Keratinocyte (primary cell): ENCODE measurements at regions not wholly inside any gene's neighbourhood (a gene's known extent, or its start where the extent isn't known, plus 50 kb on each side); places are given as distances from the start of the nearest gene placed in this dataset.

Experiments
- EZH2 ChIP-seq: IDR thresholded peaks from one replicate; pipeline ENCODE4 v1.6.1; 2012; ENCODE audit warnings: inconsistent platforms, mild to moderate bottlenecking, low read length, moderate library complexity
- TF ChIP-seq, protein P1 (sequence below), 3 experiments: IDR thresholded peaks in 1 of 3; conservative IDR thresholded peaks in 1 of 3; optimal IDR thresholded peaks in 1 of 3; 2 replicates in 2 of 3; 3 replicates in 1 of 3; pipeline versions ENCODE3 to v1.5.1; 2011; ENCODE audit warnings: low read length in 3 of 3, mild to moderate bottlenecking in 3 of 3, moderate library complexity in 2 of 3, control low read depth in 1 of 3, inconsistent platforms in 1 of 3; ENCODE audit not compliant: insufficient read depth in 2 of 3; ENCODE audit errors: extremely low read depth in 1 of 3

DNA sequence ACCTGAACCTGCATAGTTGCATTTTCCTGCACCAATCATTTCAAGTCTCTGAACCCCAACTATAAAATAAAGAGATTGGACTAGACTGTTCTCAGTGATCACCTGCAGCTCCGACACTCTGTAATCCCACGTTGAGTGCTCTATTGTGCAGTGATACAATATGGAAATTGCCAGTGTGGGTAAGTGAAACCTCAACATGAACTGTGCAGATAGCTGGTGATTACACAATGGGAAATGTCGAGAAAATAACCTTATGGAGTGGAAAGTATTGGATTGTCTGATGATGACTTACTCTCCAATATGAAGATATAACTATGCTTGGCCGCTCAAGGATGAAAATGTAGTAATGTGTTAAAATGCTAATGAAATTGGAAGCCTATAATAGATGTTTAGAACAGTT lies 293.1 kb upstream of the BRINP1 start:
- TF ChIP-seq, protein P1, sequence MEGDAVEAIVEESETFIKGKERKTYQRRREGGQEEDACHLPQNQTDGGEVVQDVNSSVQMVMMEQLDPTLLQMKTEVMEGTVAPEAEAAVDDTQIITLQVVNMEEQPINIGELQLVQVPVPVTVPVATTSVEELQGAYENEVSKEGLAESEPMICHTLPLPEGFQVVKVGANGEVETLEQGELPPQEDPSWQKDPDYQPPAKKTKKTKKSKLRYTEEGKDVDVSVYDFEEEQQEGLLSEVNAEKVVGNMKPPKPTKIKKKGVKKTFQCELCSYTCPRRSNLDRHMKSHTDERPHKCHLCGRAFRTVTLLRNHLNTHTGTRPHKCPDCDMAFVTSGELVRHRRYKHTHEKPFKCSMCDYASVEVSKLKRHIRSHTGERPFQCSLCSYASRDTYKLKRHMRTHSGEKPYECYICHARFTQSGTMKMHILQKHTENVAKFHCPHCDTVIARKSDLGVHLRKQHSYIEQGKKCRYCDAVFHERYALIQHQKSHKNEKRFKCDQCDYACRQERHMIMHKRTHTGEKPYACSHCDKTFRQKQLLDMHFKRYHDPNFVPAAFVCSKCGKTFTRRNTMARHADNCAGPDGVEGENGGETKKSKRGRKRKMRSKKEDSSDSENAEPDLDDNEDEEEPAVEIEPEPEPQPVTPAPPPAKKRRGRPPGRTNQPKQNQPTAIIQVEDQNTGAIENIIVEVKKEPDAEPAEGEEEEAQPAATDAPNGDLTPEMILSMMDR (optimal IDR thresholded peaks at IDR 0.05 in 1 of 3, IDR thresholded peaks at IDR 0.05 in 1 of 3, conservative IDR thresholded peaks at IDR 0.05 in 1 of 3; ENCODE audit: extremely low read depth in 1 of 3, insufficient read depth in 2 of 3, low read length in 3 of 3): no peak
- no peak for TF ChIP-seq EZH2
